ENCODE measurements at regions not wholly inside any gene's neighbourhood (a gene's known extent, or its start where the extent isn't known, plus 50 kb on each side); places are given as distances from the start of the nearest gene placed in this dataset.

DNA sequence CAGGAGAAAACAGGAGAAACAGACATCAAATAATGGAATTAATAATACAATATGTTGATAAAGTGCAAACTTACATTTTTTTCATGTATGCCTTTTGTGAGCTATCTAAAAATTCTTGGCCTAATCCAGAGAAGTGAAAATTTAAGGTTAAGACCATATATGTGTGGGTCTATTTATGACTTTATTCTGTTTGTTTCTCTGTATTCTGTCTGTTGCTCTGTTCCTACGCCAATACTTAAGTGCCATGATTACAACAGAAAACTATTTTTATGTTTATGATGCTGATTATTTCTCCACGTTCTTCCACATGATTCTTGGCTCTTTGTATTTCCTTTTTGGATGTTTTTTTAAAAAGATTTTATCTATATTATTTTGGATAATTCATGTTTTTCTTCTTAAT, 109.6 kb upstream of the MAP3K4 start:
- H3K9ac ChIP-seq (ENCODE audit: low read length) = no peak overlapping the region
- peaks cover 3% of the 10 kb centered on the region for H3K9me3 Mint-ChIP-seq (ENCODE audit: unreplicated experiment)
- no peaks in the 10 kb centered on the region for H3K36me3 Mint-ChIP-seq (ENCODE audit: low read depth, unreplicated experiment)
- H3K4me3 Mint-ChIP-seq (ENCODE audit: unreplicated experiment) = no peak overlapping the region
- H3K4me1 Mint-ChIP-seq (ENCODE audit: low read depth, unreplicated experiment) = no peaks in the 10 kb centered on the region
- no peak overlapping the region for H3K27ac ChIP-seq (ENCODE audit: low read depth, low read length)
- no peaks in the 10 kb centered on the region for H3K27me3 Mint-ChIP-seq (ENCODE audit: low read depth, unreplicated experiment)
- TF ChIP-seq EZH2 (IDR thresholded peaks at IDR 0.05; ENCODE audit: insufficient read depth, low read length) = no peak
- TF ChIP-seq, protein P1, sequence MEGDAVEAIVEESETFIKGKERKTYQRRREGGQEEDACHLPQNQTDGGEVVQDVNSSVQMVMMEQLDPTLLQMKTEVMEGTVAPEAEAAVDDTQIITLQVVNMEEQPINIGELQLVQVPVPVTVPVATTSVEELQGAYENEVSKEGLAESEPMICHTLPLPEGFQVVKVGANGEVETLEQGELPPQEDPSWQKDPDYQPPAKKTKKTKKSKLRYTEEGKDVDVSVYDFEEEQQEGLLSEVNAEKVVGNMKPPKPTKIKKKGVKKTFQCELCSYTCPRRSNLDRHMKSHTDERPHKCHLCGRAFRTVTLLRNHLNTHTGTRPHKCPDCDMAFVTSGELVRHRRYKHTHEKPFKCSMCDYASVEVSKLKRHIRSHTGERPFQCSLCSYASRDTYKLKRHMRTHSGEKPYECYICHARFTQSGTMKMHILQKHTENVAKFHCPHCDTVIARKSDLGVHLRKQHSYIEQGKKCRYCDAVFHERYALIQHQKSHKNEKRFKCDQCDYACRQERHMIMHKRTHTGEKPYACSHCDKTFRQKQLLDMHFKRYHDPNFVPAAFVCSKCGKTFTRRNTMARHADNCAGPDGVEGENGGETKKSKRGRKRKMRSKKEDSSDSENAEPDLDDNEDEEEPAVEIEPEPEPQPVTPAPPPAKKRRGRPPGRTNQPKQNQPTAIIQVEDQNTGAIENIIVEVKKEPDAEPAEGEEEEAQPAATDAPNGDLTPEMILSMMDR (IDR thresholded peaks at IDR 0.05; ENCODE audit: insufficient read depth, low read depth, low read length) = no peak
- no peak overlapping the region for H2AFZ ChIP-seq (ENCODE audit: low read depth, low read length)
- H3K9me3 ChIP-seq (ENCODE audit: insufficient read depth, low read depth, low read length) = no peaks in the 10 kb centered on the region
- DNase-seq (ENCODE audit: low read depth) (no peak), FAIRE-seq (no peak)
- H3K27ac Mint-ChIP-seq (ENCODE audit: unreplicated experiment) = no peak overlapping the region
- no peak overlapping the region for H3K4me3 ChIP-seq (ENCODE audit: insufficient read depth, low read depth, low read length)
- no peak overlapping the region for H3K4me2 ChIP-seq (ENCODE audit: low read length)
- no peaks in the 10 kb centered on the region for H3K4me1 ChIP-seq (ENCODE audit: insufficient read depth, low read length)
- no peaks in the 10 kb centered on the region for H3K79me2 ChIP-seq (ENCODE audit: insufficient read depth, low read length)
- no peaks in the 10 kb centered on the region for H3K36me3 ChIP-seq (ENCODE audit: insufficient read depth, low read length)
- H3K27me3 ChIP-seq (ENCODE audit: insufficient read depth, low read length) = no peaks in the 10 kb centered on the region
- H4K20me1 ChIP-seq (ENCODE audit: insufficient read depth, low read length) = no peaks in the 10 kb centered on the region

- H3K4me3 ChIP-seq (ENCODE audit: insufficient read depth, low read depth, low read length) = no peak overlapping the region
- H4K20me1 ChIP-seq (ENCODE audit: insufficient read depth, low read length) = no peaks in the 10 kb centered on the region
- no peak overlapping the region for H2AFZ ChIP-seq (ENCODE audit: low read depth, low read length)
- H3K4me2 ChIP-seq (ENCODE audit: low read length) = no peak overlapping the region
- no peaks in the 10 kb centered on the region for H3K4me1 Mint-ChIP-seq (ENCODE audit: low read depth, unreplicated experiment)
- H3K9ac ChIP-seq (ENCODE audit: low read length) = no peak overlapping the region
- DNase-seq (ENCODE audit: low read depth) (peak; percentile 2), FAIRE-seq (peak; percentile 39)
- TF ChIP-seq, protein P1 (IDR thresholded peaks at IDR 0.05; ENCODE audit: insufficient read depth, low read depth, low read length) = no peak
- TF ChIP-seq EZH2 (IDR thresholded peaks at IDR 0.05; ENCODE audit: insufficient read depth, low read length) = no peak
- H3K9me3 ChIP-seq (ENCODE audit: insufficient read depth, low read depth, low read length) = no peaks in the 10 kb centered on the region
- H3K27me3 ChIP-seq (ENCODE audit: insufficient read depth, low read length) = no peaks in the 10 kb centered on the region
- H3K27ac Mint-ChIP-seq (ENCODE audit: unreplicated experiment) = no peak overlapping the region
- H3K4me3 Mint-ChIP-seq (ENCODE audit: unreplicated experiment) = no peak overlapping the region
- H3K36me3 ChIP-seq (ENCODE audit: insufficient read depth, low read length) = no peaks in the 10 kb centered on the region
- H3K36me3 Mint-ChIP-seq (ENCODE audit: low read depth, unreplicated experiment) = no peaks in the 10 kb centered on the region
- no peaks in the 10 kb centered on the region for H3K4me1 ChIP-seq (ENCODE audit: insufficient read depth, low read length)
- peaks cover 3% of the 10 kb centered on the region for H3K9me3 Mint-ChIP-seq (ENCODE audit: unreplicated experiment)
- H3K27me3 Mint-ChIP-seq (ENCODE audit: low read depth, unreplicated experiment) = no peaks in the 10 kb centered on the region
- no peak overlapping the region for H3K27ac ChIP-seq (ENCODE audit: low read depth, low read length)
- H3K79me2 ChIP-seq (ENCODE audit: insufficient read depth, low read length) = no peaks in the 10 kb centered on the region
Measured at GRCh38 chr6:160882791-160883279, 108.7 kb upstream of the MAP3K4 start.

DNA sequence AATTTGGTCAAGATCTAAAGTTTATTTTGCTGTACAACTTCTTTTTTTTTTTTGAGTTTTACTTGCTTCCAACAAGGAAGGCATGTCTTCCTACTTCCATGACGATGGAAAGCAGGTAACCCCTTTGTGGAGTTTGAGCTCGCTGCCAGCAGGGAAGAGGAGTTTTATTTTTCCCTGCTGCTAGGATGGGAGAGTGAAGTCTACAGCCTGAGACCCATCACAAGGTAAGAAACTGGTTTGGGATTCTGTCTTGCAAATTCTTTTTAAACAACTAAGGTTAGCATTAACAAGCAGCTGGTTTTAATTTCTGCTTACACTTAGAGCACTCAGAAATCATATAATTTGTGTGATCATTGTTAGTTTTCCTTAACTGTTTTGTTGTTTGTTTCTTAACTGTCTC, 108.0 kb upstream of the MAP3K4 start:
- Histone ChIP-seq H3K36me3 (ENCODE audit: insufficient read depth, low read length) (no peaks in the 10 kb centered on the region), H3K4me1 (ENCODE audit: insufficient read depth, low read length) (no peaks in the 10 kb centered on the region), H3K9ac (ENCODE audit: low read length) (no peak overlapping the region), H3K4me2 (ENCODE audit: low read length) (no peak overlapping the region), H3K9me3 (ENCODE audit: insufficient read depth, low read depth, low read length) (no peaks in the 10 kb centered on the region), H2AFZ (ENCODE audit: low read depth, low read length) (no peak overlapping the region), H3K4me3 (ENCODE audit: insufficient read depth, low read depth, low read length) (no peak overlapping the region), H4K20me1 (ENCODE audit: insufficient read depth, low read length) (no peaks in the 10 kb centered on the region), H3K27me3 (ENCODE audit: insufficient read depth, low read length) (no peaks in the 10 kb centered on the region), H3K27ac (ENCODE audit: low read depth, low read length) (no peak overlapping the region), H3K79me2 (ENCODE audit: insufficient read depth, low read length) (no peaks in the 10 kb centered on the region)
- peaks cover 3% of the 10 kb centered on the region for H3K9me3 Mint-ChIP-seq (ENCODE audit: unreplicated experiment)
- H3K27me3 Mint-ChIP-seq (ENCODE audit: low read depth, unreplicated experiment) = no peaks in the 10 kb centered on the region
- H3K4me1 Mint-ChIP-seq (ENCODE audit: low read depth, unreplicated experiment) = no peaks in the 10 kb centered on the region
- no peak overlapping the region for H3K4me3 Mint-ChIP-seq (ENCODE audit: unreplicated experiment)
- TF ChIP-seq, protein P1 (IDR thresholded peaks at IDR 0.05; ENCODE audit: insufficient read depth, low read depth, low read length) = no peak
- no peak for TF ChIP-seq EZH2 (IDR thresholded peaks at IDR 0.05; ENCODE audit: insufficient read depth, low read length)
- no peak for FAIRE-seq
- no peak for DNase-seq (ENCODE audit: low read depth)
- no peaks in the 10 kb centered on the region for H3K36me3 Mint-ChIP-seq (ENCODE audit: low read depth, unreplicated experiment)
- H3K27ac Mint-ChIP-seq (ENCODE audit: unreplicated experiment) = no peak overlapping the region

Measured in astrocyte (in vitro differentiated cells and primary cell).